CD1c-positive myeloid dendritic cell (primary cell): ENCODE measurements at regions not wholly inside any gene's neighbourhood (a gene's known extent, or its start where the extent isn't known, plus 50 kb on each side); places are given as distances from the start of the nearest gene placed in this dataset.
"Not testable (repeated sequence)": the region's sequence is repeated elsewhere in the genome, so short reads cannot be mapped to it uniquely, and the experiment has no call there.

ENCODE experiments used
- DNase-seq: peaks from one replicate; pipeline ENCODE4 v3.0.0-alpha.2; 2016; ENCODE audit errors: extremely low spot score

DNA sequence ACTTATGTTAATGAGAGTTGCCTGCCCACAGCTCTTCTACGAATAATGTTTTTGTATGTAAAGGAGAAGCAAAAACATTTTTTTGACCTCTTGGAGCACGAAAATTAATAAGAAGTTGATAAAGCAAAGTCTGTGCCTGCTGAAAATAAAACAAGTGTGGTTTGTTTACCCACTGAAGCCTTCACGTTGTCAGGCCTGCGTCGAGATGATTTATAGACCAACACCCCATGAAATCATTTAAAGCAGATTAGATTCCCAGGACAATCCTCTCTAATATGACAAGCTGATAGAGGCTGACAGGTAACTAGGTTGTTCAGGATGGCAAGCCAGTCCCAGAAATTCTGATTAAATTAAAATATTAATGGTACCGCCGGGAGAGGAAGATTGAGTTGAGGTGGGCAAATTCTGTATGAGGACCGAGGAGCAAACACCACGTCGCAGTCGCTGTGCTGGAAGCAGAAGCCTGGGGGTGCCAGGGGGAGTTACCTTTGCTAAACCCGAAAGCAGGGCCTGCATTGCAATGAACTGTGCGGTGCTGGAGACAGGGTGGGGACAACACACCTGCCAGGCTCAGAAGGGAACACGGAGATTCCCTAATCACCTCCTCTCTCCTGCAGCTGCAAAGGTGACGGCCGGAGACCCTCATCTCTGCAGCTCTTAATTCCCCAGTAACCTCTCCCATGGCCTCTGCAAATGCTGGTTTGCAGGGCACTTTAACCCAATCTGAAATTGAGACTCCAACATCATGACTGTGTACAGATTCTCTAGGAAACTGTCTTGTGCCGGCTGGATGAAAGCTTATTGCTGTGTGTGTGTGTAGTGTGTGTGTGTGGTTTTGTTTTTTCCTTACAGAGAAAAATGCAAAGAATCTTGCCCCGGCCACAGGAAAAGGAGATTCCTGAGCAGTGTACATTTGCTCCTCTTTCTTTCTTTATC lies 2805.9 kb downstream of the RPIA start:
- not testable (repeated sequence) for DNase-seq

DNA sequence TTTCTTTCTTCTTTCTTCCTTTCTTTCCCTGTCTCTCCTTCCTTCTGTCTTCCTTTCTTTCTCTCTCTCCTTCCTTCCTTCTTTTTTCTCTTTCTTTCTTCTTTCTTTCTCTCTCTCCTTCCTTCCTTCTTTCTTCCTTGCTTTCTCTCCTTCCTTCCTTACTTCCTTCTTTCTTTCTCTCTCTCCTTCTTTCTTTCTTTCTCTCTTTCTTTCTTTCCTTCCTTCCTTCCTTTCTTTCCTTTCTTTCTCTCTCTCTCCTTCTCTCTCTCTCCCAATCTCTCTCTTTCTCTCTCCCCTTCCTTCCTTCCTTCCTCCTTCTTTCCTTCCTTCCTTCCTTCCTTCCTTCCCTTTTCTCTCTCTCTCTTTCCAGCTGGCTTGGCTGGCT lies 2806.6 kb downstream of the RPIA start:
- DNase-seq: not testable (repeated sequence)

DNA sequence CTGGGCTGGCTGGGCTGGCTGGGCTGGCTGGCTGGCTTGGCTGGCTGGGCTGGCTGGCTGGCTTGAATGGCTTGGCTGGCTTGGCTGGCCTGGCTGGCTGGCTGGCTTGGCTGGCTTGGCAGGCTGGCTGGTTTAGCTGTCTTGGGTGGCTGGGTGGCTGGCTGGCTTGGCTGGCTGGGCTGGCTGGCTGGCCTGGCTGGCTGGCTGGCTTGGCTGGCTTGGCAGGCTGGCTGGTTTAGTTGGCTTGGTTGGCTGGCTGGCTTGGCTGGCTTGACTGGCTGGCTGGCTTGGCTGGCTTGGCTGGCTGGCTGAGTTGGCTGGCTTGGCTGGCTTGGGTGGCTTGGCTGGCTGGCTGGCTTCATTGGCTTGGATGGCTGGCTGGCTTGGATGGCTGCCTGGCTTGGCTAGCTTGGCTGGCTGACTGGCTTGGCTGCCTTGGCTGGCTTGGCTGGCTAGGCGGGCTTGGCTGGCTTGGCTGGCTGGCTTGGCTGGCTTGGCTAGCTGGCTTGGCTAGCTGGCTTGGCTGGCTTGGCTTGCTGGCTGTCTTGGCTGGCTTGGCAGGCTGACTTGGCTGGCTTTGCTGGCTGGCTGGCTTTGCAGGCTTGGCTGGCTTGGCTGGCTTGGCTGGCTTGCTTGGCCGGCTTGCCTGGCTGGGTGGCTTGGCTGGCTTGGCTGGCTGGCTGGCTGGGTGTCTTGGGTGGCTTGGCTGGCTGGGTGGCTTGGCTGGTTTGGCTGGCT lies 2807.2 kb downstream of the RPIA start:
- not testable (repeated sequence) for DNase-seq

DNA sequence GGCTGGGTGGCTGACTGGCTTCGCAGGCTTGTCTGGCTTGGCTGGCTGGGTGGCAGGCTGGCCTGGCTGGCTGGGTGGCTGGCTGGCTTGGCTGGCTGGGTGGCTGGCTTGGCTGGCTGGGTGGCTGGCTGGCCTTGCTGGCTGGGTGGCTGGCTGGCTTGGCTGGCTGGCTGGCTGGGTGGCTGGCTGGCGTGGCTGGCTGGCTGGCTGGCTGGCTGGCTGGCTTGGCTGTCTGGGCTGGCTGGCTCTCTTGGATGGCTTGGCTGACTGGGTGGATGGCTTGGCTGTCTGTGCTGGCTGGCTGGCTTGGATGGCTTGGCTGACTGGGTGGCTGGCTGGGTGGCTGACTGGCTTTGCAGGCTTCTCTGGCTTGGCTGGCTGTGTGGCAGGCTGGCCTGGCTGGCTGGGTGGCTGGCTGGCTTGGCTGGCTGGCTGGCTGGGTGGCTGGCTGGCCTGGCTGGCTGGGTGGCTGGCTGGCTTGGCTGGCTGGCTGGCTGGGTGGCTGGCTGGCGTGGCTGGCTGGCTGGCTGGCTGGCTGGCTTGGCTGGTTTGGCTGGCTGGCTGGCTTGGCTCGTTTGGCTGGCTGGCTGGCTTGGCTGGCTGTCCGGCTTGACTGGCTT lies 2808.1 kb downstream of the RPIA start:
- not testable (repeated sequence) for DNase-seq

GRCh38 chr2:91500246-91500977 lies 2808.9 kb downstream of the RPIA start:
- DNase-seq: not testable (repeated sequence)

DNA sequence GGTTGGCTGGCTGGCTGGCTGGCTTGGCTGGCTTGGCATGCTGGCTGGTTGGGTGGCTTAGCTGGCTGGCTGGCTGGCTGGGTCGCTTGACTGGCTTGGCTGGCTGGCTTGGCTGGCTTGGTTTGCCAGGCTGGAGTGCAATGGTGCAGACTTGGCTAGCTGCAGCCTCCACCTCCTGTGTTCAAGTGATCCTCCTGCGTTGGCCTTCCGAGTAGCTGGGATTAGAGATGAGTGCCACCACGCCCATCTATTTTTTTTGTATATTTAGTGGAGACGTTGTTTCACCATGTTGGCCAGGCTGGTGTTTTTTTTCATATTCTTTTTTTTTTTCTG lies 2809.5 kb downstream of the RPIA start:
- not testable (repeated sequence) for DNase-seq

DNA sequence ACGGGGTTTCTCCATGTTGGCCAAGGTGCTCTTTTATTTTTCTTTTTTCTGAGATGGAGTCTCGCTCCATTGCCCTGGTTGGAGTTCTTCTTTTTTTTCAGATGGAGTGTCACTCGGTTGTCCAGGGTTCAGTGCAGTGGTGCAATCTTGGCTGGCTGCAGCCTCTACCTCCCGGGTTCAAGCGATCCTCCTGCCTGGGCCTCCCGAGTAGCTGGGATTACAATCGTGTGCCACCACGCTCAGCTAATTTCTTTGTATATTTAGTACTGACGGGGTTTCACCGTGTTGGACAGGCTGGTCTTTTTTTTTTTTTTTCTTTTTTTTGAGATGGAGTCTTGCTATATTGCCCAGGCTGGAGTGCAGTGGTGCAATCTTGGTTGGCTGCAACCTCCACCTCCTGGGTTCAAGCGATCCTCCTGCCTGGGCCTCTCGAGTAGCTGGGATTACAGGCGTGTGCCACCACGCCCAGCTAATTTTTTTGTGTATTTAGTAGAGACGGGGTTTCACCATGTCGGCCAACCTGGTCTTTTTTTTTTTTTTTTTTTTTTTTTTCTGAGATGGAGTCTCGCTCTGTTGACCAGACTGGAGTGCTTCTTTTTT lies 2810.1 kb downstream of the RPIA start:
- DNase-seq: not testable (repeated sequence)

DNA sequence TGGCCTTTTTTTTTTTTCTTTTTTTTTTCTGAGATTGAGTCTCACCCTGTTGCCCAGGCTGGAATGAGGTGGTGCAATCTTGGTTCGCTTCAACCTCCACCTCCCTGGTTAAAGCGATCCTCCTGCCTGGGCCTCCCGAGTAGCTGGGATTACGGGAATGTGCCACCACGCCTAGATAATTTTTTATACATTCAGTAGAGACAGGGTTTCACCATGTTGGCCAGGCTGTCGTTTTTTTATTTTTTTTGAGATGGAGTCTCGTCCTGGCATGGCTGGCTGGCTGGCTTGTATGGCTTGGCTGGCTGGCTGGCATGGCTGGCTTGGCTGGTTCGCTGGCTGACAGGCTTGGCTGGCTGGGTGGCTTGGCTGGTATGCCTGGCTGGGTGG lies 2812.1 kb downstream of the RPIA start:
- DNase-seq: not testable (repeated sequence)

DNA sequence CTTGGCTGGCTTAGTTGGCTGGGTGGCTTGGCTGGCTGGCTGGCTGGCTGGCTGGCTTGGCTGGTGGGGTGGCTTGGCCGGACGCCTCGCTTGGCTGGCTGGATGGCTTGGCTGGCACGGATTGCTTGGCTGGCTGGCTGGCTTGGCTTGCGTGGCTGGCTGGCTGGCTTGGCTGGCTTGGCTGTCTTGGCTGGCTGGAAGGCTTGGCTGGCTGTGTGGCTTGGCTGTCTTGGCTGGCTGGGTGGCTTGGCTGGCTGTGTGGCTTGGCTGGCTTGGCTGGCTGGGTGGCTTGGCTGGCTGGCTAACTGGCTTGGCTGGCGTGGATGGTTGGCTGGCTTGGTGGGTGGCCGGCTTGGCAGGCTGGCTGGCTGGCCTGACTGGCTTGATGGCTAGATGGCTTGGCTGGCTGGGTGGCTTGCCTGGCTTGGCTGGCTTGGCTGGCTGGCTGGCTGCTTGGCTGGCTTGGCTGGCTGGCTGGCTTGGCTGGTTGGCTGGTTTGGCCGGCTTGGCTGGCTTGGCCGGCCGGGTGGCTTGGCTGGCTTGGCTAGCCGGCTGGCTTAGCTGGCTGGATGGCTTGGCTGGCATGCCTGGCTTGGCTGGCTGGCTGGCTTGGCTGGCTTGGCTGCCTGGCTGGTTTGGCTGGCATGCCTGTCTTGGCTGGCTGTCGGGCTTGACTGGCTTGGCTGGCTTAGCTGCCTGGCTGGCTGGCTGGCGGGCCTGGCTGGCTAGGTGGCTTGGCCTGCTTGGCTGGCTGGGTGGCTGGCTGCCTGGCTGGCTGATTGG lies 2812.7 kb downstream of the RPIA start:
- DNase-seq: not testable (repeated sequence)

- DNase-seq: not testable (repeated sequence)
These were observed 2817.3 kb downstream of the RPIA start for GRCh38 chr2:91508816-91509215.

GRCh38 chr2:91509276-91509675 lies 2817.8 kb downstream of the RPIA start:
- not testable (repeated sequence) for DNase-seq

DNA sequence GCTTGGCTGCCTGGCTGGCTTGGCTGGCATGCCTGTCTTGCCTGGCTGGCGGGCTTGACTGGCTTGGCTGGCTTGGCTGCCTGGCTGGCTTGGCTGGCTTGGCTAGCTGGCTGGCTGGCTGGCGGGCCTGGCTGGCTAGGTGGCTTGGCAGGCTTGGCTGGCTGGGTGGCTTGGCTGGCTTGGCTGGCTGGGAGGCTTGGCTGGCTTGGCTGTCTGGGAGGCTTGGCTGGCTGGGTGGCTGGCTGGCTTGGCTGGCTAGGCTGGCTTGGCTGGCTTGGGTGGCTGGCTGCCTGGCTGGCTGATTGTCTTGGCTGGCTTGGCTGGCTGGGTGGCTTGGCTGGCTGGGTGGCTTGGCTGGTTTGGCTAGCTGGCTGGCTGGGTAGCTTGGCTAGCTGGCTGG lies 2819.7 kb downstream of the RPIA start:
- not testable (repeated sequence) for DNase-seq

DNA sequence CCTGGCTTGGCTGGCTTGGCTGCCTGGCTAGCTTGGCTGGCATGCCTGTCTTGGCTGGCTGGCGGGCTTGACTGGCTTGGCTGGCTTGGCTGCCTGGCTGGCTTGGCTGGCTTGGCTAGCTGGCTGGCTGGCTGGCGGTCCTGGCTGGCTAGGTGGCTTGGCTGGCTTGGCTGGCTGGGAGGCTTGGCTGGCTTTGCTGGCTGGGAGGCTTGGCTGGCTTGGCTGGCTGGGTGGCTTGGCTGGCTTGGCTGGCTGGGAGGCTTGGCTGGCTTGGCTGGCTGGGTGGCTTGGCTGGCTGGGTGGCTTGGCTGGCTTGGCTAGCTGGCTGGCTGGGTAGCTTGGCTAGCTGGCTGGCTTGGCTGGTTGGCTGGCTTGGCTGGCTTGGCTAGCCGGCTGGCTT lies 2824.5 kb downstream of the RPIA start:
- DNase-seq: not testable (repeated sequence)

GRCh38 chr2:91516669-91517068 lies 2825.2 kb downstream of the RPIA start:
- DNase-seq: not testable (repeated sequence)

DNA sequence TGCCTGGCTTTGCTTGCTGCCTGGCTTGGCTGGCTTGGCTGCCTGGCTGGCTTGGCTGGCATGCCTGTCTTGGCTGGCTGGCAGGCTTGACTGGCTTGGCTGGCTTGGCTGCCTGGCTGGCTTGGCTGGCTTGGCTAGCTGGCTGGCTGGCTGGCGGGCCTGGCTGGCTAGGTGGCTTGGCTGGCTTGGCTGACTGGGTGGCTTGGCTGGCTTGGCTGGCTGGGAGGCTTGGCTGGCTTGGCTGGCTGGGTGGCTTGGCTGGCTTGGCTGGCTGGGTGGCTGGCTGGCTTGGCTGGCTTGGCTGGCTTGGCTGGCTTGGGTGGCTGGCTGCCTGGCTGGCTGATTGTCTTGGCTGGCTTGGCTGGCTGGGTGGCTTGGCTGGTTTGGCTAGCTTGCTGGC lies 2826.4 kb downstream of the RPIA start:
- DNase-seq: not testable (repeated sequence)

- DNase-seq: not testable (repeated sequence)
These were observed 2827.0 kb downstream of the RPIA start for GRCh38 chr2:91518361-91518981.

DNA sequence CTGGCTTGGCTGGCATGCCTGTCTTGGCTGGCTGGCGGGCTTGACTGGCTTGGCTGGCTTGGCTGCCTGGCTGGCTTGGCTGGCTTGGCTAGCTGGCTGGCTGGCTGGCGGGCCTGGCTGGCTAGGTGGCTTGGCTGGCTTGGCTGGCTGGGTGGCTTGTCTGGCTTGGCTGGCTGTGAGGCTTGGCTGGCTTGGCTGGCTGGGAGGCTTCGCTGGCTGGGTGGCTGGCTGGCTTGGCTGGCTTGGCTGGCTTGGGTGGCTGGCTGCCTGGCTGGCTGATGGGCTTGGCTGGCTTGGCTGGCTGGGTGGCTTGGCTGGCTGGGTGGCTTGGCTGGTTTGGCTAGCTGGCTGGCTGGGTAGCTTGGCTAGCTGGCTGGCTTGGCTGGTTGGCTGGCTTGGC lies 2827.9 kb downstream of the RPIA start:
- DNase-seq: not testable (repeated sequence)

- DNase-seq: not testable (repeated sequence)
These were observed 2828.4 kb downstream of the RPIA start for GRCh38 chr2:91519914-91520313.

DNA sequence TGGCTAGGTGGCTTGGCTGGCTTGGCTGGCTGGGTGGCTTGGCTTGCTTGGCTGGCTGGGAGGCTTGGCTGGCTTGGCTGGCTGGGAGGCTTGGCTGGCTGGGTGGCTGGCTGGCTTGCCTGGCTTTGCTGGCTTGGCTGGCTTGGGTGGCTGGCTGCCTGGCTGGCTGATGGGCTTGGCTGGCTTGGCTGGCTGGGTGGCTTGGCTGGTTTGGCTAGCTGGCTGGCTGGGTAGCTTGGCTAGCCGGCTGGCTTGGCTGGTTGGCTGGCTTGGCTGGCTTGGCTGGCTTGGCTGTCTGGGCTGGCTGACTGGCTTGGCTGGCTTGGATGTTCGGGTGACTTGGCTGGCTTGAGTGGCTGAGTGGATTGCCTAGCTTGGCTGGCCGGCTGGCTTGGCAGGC lies 2829.1 kb downstream of the RPIA start:
- not testable (repeated sequence) for DNase-seq

- DNase-seq: not testable (repeated sequence)
These were observed 2829.6 kb downstream of the RPIA start for GRCh38 chr2:91520972-91521535.
